ENCODE measurements at regions not wholly inside any gene's neighbourhood (a gene's known extent, or its start where the extent isn't known, plus 50 kb on each side); places are given as distances from the start of the nearest gene placed in this dataset.

GRCh38 chr6:16972535-16972934, 129.3 kb upstream of the STMND1 start:
- no peak for DNase-seq (ENCODE audit: low read depth in 4 of 6, low spot score in 6 of 6)
- Histone ChIP-seq H3K27ac (ENCODE audit: low read depth, low read length) (no peak overlapping the region), H3K4me1 (ENCODE audit: control insufficient read depth, insufficient read depth, low read length) (no peaks in the 10 kb centered on the region), H3K36me3 (ENCODE audit: control insufficient read depth, insufficient read depth, low read length) (no peaks in the 10 kb centered on the region), H3K4me3 (ENCODE audit: low read depth, low read length) (no peak overlapping the region), H3K9me3 (ENCODE audit: control insufficient read depth, insufficient read depth, low read length) (no peaks in the 10 kb centered on the region), H3K27me3 (ENCODE audit: control insufficient read depth, insufficient read depth, low read length) (no peaks in the 10 kb centered on the region)
- WGBS (ENCODE audit: insufficient coverage) = no CpG with 5 or more reads among the region's 2 CpGs

GRCh38 chr6:16969699-16970655, 131.9 kb upstream of the STMND1 start:
- Histone ChIP-seq H3K36me3 (ENCODE audit: control insufficient read depth, insufficient read depth, low read length) (no peaks in the 10 kb centered on the region), H3K4me1 (ENCODE audit: control insufficient read depth, insufficient read depth, low read length) (peaks cover under 1% of the 10 kb centered on the region), H3K9me3 (ENCODE audit: control insufficient read depth, insufficient read depth, low read length) (no peaks in the 10 kb centered on the region), H3K27me3 (ENCODE audit: control insufficient read depth, insufficient read depth, low read length) (no peaks in the 10 kb centered on the region), H3K27ac (ENCODE audit: low read depth, low read length) (no peak overlapping the region), H3K4me3 (ENCODE audit: low read depth, low read length) (no peak overlapping the region)
- 22% methylated on average over 1 of the region's 4 CpGs for WGBS (ENCODE audit: insufficient coverage)
- DNase-seq (ENCODE audit: low read depth in 4 of 6, low spot score in 6 of 6) = peak in 1 of 6 donors; percentile 3

GRCh38 chr6:16968101-16968500, 133.7 kb upstream of the STMND1 start:
- H3K36me3 ChIP-seq (ENCODE audit: control insufficient read depth, insufficient read depth, low read length) = no peaks in the 10 kb centered on the region
- DNase-seq (ENCODE audit: low read depth in 4 of 6, low spot score in 6 of 6) = no peak
- peaks cover 4% of the 10 kb centered on the region for H3K4me1 ChIP-seq (ENCODE audit: control insufficient read depth, insufficient read depth, low read length)
- 100% methylated on average over 1 of the region's 5 CpGs for WGBS (ENCODE audit: insufficient coverage)
- no peaks in the 10 kb centered on the region for H3K27me3 ChIP-seq (ENCODE audit: control insufficient read depth, insufficient read depth, low read length)
- no peak overlapping the region for H3K4me3 ChIP-seq (ENCODE audit: low read depth, low read length)
- H3K27ac ChIP-seq (ENCODE audit: low read depth, low read length) = no peak overlapping the region
- H3K9me3 ChIP-seq (ENCODE audit: control insufficient read depth, insufficient read depth, low read length) = no peaks in the 10 kb centered on the region

- Histone ChIP-seq H3K27ac (ENCODE audit: low read depth, low read length) (no peak overlapping the region), H3K4me1 (ENCODE audit: control insufficient read depth, insufficient read depth, low read length) (peaks cover 4% of the 10 kb centered on the region), H3K36me3 (ENCODE audit: control insufficient read depth, insufficient read depth, low read length) (no peaks in the 10 kb centered on the region), H3K9me3 (ENCODE audit: control insufficient read depth, insufficient read depth, low read length) (no peaks in the 10 kb centered on the region), H3K27me3 (ENCODE audit: control insufficient read depth, insufficient read depth, low read length) (no peaks in the 10 kb centered on the region), H3K4me3 (ENCODE audit: low read depth, low read length) (no peak overlapping the region)
- no CpG with 5 or more reads among the region's 2 CpGs for WGBS (ENCODE audit: insufficient coverage)
- DNase-seq (ENCODE audit: low read depth in 4 of 6, low spot score in 6 of 6) = no peak
Observed at GRCh38 chr6:16967470-16967817, 134.4 kb upstream of the STMND1 start.

DNA sequence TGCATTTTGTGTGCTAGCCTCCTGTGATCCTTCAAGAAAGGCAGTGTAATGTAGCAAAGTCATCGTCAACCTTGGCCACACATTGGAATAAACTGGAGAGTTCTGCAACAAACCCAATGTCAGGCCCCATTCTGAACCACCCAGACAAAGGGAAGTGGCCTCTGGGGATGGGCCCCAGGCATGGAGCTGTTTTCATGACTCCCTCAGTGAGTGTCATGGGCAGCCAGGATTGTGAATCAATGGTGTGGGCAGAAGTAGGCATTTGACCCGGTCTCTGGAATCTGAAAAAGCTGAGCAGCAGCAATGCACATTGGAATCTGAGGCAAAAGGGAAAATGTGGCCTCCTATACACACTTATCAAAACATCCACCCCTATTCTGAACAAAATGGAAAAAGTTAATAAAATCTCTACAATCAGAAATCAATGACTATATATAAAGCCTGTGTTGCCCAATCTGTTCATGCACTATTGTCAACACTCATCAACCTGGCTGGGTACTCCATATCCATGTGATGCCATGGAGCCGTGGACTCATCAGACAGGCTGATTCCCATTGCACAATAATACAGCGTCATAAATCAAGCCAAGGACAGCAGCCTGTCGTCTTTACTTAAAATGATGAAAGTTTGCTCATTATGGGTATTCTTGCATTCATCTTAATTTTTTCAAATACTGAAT, 134.9 kb upstream of the STMND1 start:
- Histone ChIP-seq H3K9me3 (ENCODE audit: control insufficient read depth, insufficient read depth, low read length) (no peaks in the 10 kb centered on the region), H3K36me3 (ENCODE audit: control insufficient read depth, insufficient read depth, low read length) (no peaks in the 10 kb centered on the region), H3K4me3 (ENCODE audit: low read depth, low read length) (no peak overlapping the region), H3K4me1 (ENCODE audit: control insufficient read depth, insufficient read depth, low read length) (peaks cover 4% of the 10 kb centered on the region), H3K27ac (ENCODE audit: low read depth, low read length) (no peak overlapping the region), H3K27me3 (ENCODE audit: control insufficient read depth, insufficient read depth, low read length) (no peaks in the 10 kb centered on the region)
- WGBS (ENCODE audit: insufficient coverage) = 100% methylated on average over 1 of the region's 5 CpGs
- DNase-seq (ENCODE audit: low read depth in 4 of 6, low spot score in 6 of 6) = no peak

DNA sequence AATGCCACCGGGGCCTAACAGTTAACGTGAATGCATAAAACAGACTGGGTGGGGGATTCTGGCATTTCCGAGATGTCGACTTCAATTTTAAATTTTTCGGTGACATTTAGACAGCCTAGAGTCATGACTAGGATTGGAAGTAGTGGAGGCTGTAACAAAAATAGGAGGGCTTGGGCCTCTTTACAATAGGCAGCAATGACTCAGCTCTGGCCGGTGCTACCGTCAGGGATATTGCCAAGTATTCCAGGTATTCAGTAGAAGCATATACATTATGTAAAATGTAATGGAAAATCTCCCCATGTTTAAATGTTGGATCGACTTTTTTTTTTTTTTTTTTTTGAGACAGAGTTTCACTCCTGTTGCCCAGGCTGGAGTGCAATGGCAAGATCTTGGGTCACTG, 136.2 kb upstream of the STMND1 start:
- no peak overlapping the region for H3K4me3 ChIP-seq (ENCODE audit: low read depth, low read length)
- WGBS (ENCODE audit: insufficient coverage) = 96% methylated on average over 5 of the region's 8 CpGs
- H3K4me1 ChIP-seq (ENCODE audit: control insufficient read depth, insufficient read depth, low read length) = peaks cover 4% of the 10 kb centered on the region
- H3K9me3 ChIP-seq (ENCODE audit: control insufficient read depth, insufficient read depth, low read length) = no peaks in the 10 kb centered on the region
- no peaks in the 10 kb centered on the region for H3K27me3 ChIP-seq (ENCODE audit: control insufficient read depth, insufficient read depth, low read length)
- no peaks in the 10 kb centered on the region for H3K36me3 ChIP-seq (ENCODE audit: control insufficient read depth, insufficient read depth, low read length)
- DNase-seq (ENCODE audit: low read depth in 4 of 6, low spot score in 6 of 6) = no peak
- H3K27ac ChIP-seq (ENCODE audit: low read depth, low read length) = no peak overlapping the region

- Histone ChIP-seq H3K4me1 (ENCODE audit: control insufficient read depth, insufficient read depth, low read length) (peaks cover 4% of the 10 kb centered on the region), H3K27ac (ENCODE audit: low read depth, low read length) (no peak overlapping the region), H3K36me3 (ENCODE audit: control insufficient read depth, insufficient read depth, low read length) (no peaks in the 10 kb centered on the region), H3K9me3 (ENCODE audit: control insufficient read depth, insufficient read depth, low read length) (no peaks in the 10 kb centered on the region), H3K4me3 (ENCODE audit: low read depth, low read length) (peak overlapping the region; percentile 13), H3K27me3 (ENCODE audit: control insufficient read depth, insufficient read depth, low read length) (no peaks in the 10 kb centered on the region)
- peak; percentile 61 to 95 (median 70) for DNase-seq (ENCODE audit: low read depth in 4 of 6, low spot score in 6 of 6)
- WGBS (ENCODE audit: insufficient coverage) = 17% methylated on average over 16 of the region's 21 CpGs
Observed at GRCh38 chr6:16964553-16965499, 137.0 kb upstream of the STMND1 start.

- DNase-seq (ENCODE audit: low read depth in 4 of 6, low spot score in 6 of 6) = no peak
- H3K27ac ChIP-seq (ENCODE audit: low read depth, low read length) = no peak overlapping the region
- no peaks in the 10 kb centered on the region for H3K9me3 ChIP-seq (ENCODE audit: control insufficient read depth, insufficient read depth, low read length)
- WGBS (ENCODE audit: insufficient coverage) = no CpG with 5 or more reads among the region's 1 CpG
- H3K4me1 ChIP-seq (ENCODE audit: control insufficient read depth, insufficient read depth, low read length) = peaks cover 4% of the 10 kb centered on the region
- H3K4me3 ChIP-seq (ENCODE audit: low read depth, low read length) = no peak overlapping the region
- H3K36me3 ChIP-seq (ENCODE audit: control insufficient read depth, insufficient read depth, low read length) = no peaks in the 10 kb centered on the region
- H3K27me3 ChIP-seq (ENCODE audit: control insufficient read depth, insufficient read depth, low read length) = no peaks in the 10 kb centered on the region
Observed at GRCh38 chr6:16961577-16961976, 140.3 kb upstream of the STMND1 start.

DNA sequence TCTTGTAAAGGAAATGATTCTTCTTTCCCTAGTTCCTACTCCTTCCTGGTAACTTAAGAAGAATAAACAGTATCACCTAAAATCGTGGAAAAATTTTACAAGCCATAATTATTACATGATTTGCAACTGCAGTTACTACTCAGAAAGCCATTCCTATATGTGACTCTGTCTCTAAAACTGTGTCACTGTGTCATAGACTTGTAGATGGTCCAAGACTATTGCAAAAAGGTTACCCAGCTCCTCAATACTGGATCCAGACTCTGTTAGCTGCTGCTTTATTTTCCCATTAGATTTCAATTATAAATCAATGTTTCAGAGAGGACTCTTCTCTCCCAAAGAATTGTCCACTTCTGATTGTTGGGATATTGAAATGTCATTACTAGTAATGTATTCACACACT, 142.1 kb upstream of the STMND1 start:
- Histone ChIP-seq H3K9me3 (ENCODE audit: control insufficient read depth, insufficient read depth, low read length) (no peaks in the 10 kb centered on the region), H3K4me1 (ENCODE audit: control insufficient read depth, insufficient read depth, low read length) (peaks cover 2% of the 10 kb centered on the region), H3K27ac (ENCODE audit: low read depth, low read length) (no peak overlapping the region), H3K36me3 (ENCODE audit: control insufficient read depth, insufficient read depth, low read length) (no peaks in the 10 kb centered on the region), H3K27me3 (ENCODE audit: control insufficient read depth, insufficient read depth, low read length) (no peaks in the 10 kb centered on the region), H3K4me3 (ENCODE audit: low read depth, low read length) (no peak overlapping the region)
- no peak for DNase-seq (ENCODE audit: low read depth in 4 of 6, low spot score in 6 of 6)
- no CpG with 5 or more reads among the region's 1 CpG for WGBS (ENCODE audit: insufficient coverage)
